Gastrocnemius medialis (tissue), 4 donors: ENCODE measurements at regions not wholly inside any gene's neighbourhood (a gene's known extent, or its start where the extent isn't known, plus 50 kb on each side); places are given as distances from the start of the nearest gene placed in this dataset.

Source experiments
- POLR2A ChIP-seq, 2 donors: fragments of 450-650 bp; IDR thresholded peaks; one replicate each; pipeline ENCODE4 v1.6.1; 2017; ENCODE audit warnings: antibody characterized with exemption in 2 of 2, mild to moderate bottlenecking in 2 of 2, moderate library complexity in 2 of 2
- TF ChIP-seq, protein P1 (sequence below), 5 experiments: fragments of 450-650 bp in 3 of 5; fragments of 200-600 bp in 2 of 5; sonication (generic) in 2 of 5; IDR thresholded peaks in 4 of 5; conservative IDR thresholded peaks in 1 of 5; 1 replicate in 4 of 5; 2 replicates in 1 of 5; pipeline ENCODE4 v1.5.1; 2016 to 2019; ENCODE audit warnings: antibody characterized with exemption in 5 of 5, mild to moderate bottlenecking in 3 of 5, moderate library complexity in 3 of 5

GRCh38 chr13:53160211-53160610 is 131.6 kb downstream of the OLFM4 start:
- TF ChIP-seq, protein P1, sequence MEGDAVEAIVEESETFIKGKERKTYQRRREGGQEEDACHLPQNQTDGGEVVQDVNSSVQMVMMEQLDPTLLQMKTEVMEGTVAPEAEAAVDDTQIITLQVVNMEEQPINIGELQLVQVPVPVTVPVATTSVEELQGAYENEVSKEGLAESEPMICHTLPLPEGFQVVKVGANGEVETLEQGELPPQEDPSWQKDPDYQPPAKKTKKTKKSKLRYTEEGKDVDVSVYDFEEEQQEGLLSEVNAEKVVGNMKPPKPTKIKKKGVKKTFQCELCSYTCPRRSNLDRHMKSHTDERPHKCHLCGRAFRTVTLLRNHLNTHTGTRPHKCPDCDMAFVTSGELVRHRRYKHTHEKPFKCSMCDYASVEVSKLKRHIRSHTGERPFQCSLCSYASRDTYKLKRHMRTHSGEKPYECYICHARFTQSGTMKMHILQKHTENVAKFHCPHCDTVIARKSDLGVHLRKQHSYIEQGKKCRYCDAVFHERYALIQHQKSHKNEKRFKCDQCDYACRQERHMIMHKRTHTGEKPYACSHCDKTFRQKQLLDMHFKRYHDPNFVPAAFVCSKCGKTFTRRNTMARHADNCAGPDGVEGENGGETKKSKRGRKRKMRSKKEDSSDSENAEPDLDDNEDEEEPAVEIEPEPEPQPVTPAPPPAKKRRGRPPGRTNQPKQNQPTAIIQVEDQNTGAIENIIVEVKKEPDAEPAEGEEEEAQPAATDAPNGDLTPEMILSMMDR (IDR thresholded peaks at IDR 0.05 in 4 of 5, conservative IDR thresholded peaks at IDR 0.05 in 1 of 5): no peak
- TF ChIP-seq POLR2A (IDR thresholded peaks at IDR 0.05): no peak
